ENCODE measurements at regions not wholly inside any gene's neighbourhood (a gene's known extent, or its start where the extent isn't known, plus 50 kb on each side); places are given as distances from the start of the nearest gene placed in this dataset.

GRCh38 chr12:96140174-96140573 is 54.0 kb upstream of the ELK3 start:
- Histone ChIP-seq H3K14ac (ENCODE audit: insufficient read length) (no peak overlapping the region), H4K20me1 (replicated peaks in 1 of 2; ENCODE audit: control insufficient read depth in 1 of 2, insufficient read depth in 2 of 2, low read length in 2 of 2) (no peaks in the 10 kb centered on the region), H2AFZ (ENCODE audit: low read length) (no peak overlapping the region), H3K18ac (ENCODE audit: extremely low read depth, low read length) (no peak overlapping the region), H2AK5ac (ENCODE audit: low read depth, low read length) (no peak overlapping the region), H3K9ac (replicated peaks in 1 of 4; ENCODE audit: extremely low read depth in 1 of 4, low read depth in 3 of 4, low read length in 3 of 4) (no peak overlapping the region), H3K79me1 (ENCODE audit: low read depth, low read length) (no peaks in the 10 kb centered on the region; the same call in 1 of the 2 replicates), H4K91ac (replicated peaks; ENCODE audit: insufficient read length, low read length) (no peak overlapping the region), H3K23ac (ENCODE audit: insufficient read length) (no peak overlapping the region), H3K23me2 (ENCODE audit: low read depth, low read length) (no peaks in the 10 kb centered on the region), H3K36me3 (ENCODE audit: control insufficient read depth in 2 of 4, insufficient read depth in 4 of 4, low read length in 3 of 4) (no peaks in the 10 kb centered on the region), H3K4ac (replicated peaks; ENCODE audit: insufficient read length, low read depth, low read length) (no peak overlapping the region), H4K5ac (ENCODE audit: insufficient read length, low read depth, low read length) (no peak overlapping the region), H3K4me2 (ENCODE audit: insufficient read depth in 1 of 2, low read depth in 2 of 2, low read length in 2 of 2) (no peak overlapping the region), H4K8ac (ENCODE audit: extremely low read depth, insufficient read depth, low read length) (no peak overlapping the region), H3K27ac (ENCODE audit: low read depth, low read length) (no peak overlapping the region), H3K9me3 (ENCODE audit: insufficient read depth in 2 of 2, low read depth in 1 of 2, low read length in 1 of 2) (no peaks in the 10 kb centered on the region), H2BK120ac (replicated peaks; ENCODE audit: low read depth, low read length) (no peak overlapping the region), H3K27me3 (replicated peaks in 1 of 4; ENCODE audit: control insufficient read depth in 3 of 4, extremely low read depth in 1 of 4, insufficient read depth in 3 of 4, low read length in 3 of 4) (no peaks in the 10 kb centered on the region), H2BK20ac (ENCODE audit: low read length) (no peak overlapping the region), H3K4me1 (replicated peaks in 1 of 4; ENCODE audit: control insufficient read depth in 3 of 4, insufficient read depth in 4 of 4, low read length in 3 of 4) (peaks cover 0 to 4% (median 0%) of the 10 kb centered on the region in 4 experiments; a peak in 1 of 7 replicates), H3K56ac (replicated peaks; ENCODE audit: insufficient read length, low read depth, low read length) (no peak overlapping the region), H2BK5ac (ENCODE audit: low read depth, low read length) (no peak overlapping the region), H3K4me3 (ENCODE audit: extremely low read depth in 1 of 4, insufficient read depth in 2 of 4, low read depth in 3 of 4, low read length in 4 of 4) (no peak overlapping the region), H3K79me2 (ENCODE audit: control insufficient read depth in 1 of 2, insufficient read depth in 2 of 2, low read length in 2 of 2) (no peaks in the 10 kb centered on the region), H2BK15ac (ENCODE audit: low read length) (no peak overlapping the region), H2BK12ac (ENCODE audit: low read depth, low read length) (no peak overlapping the region)
- DNase-seq (ENCODE audit: low read depth in 1 of 2, low spot score in 2 of 2) (no peak), FAIRE-seq (no peak)
- POLR2A ChIA-PET (ENCODE audit: partially characterized antibody): no interaction called here
- WGBS, 2 experiments (ENCODE audit: extremely low coverage in 1 of 2, insufficient coverage in 1 of 2, insufficient read length in 1 of 2, insufficient replicate concordance in 2 of 2, low coverage in 1 of 2, low lambda C conversion rate in 2 of 2, missing lambda C conversion rate in 1 of 2): 90% methylated on average over 2 of the region's 2 CpGs; no CpG with 5 or more reads in 1 of the 2 experiments
- CTCF ChIA-PET (ENCODE audit: partially characterized antibody): interaction anchor here (1.0 to 1.7 kb wide), 4 partner anchors 11 to 225 kb away, joined by 3 to 6 read pairs (median 4); no protein-coding TSS in a partner anchor
- TF ChIP-seq TAF7 (optimal IDR thresholded peaks at IDR 0.05; ENCODE audit: borderline replicate concordance, low read depth, low read length): no peak
- no peak for TF ChIP-seq JUN (IDR thresholded peaks at IDR 0.05; ENCODE audit: low read depth, low read length)
- no peak for TF ChIP-seq CREB1 (IDR thresholded peaks at IDR 0.05)
- no peak for TF ChIP-seq KDM4A (IDR thresholded peaks at IDR 0.05; ENCODE audit: low read depth, low read length, severe bottlenecking)
- no peak for TF ChIP-seq SP4 (IDR thresholded peaks at IDR 0.05; ENCODE audit: low read length)
- no peak for TF ChIP-seq CBX5 (IDR thresholded peaks at IDR 0.05; ENCODE audit: low read depth, low read length)
- no peak for TF ChIP-seq GABPA (IDR thresholded peaks at IDR 0.05; ENCODE audit: borderline replicate concordance, insufficient read depth, low read length)
- no peak for TF ChIP-seq ASH2L (IDR thresholded peaks at IDR 0.05; ENCODE audit: low read length)
- TF ChIP-seq ATF2 (IDR thresholded peaks at IDR 0.05; ENCODE audit: low read length): no peak
- TF ChIP-seq BACH1 (IDR thresholded peaks at IDR 0.05; ENCODE audit: low read length): no peak
- TF ChIP-seq SRF (IDR thresholded peaks at IDR 0.05; ENCODE audit: low read depth, low read length): no peak
- TF ChIP-seq FOSL1 (IDR thresholded peaks at IDR 0.05; ENCODE audit: insufficient read depth, low read depth, low read length): no peak
- no peak for TF ChIP-seq SIN3A (conservative IDR thresholded peaks at IDR 0.05 in 1 of 2, IDR thresholded peaks at IDR 0.05 in 1 of 2; ENCODE audit: low read depth in 1 of 2, low read length in 2 of 2)
- TF ChIP-seq CEBPB (IDR thresholded peaks at IDR 0.05; ENCODE audit: low read depth, low read length): no peak
